Activated CD8-positive, alpha-beta memory T cell treated with anti-CD3 and anti-CD28 coated beads for 36 hours (primary cell): ENCODE measurements at regions not wholly inside any gene's neighbourhood (a gene's known extent, or its start where the extent isn't known, plus 50 kb on each side); places are given as distances from the start of the nearest gene placed in this dataset.

ENCODE experiments used
- CTCF ChIA-PET: fragments of 350-600 bp; sonication (Branson Sonifier 250); formaldehyde crosslinking; loops from one replicate; lab custom pipeline; 2021; ENCODE audit warnings: antibody characterized with exemption; lab: Charles Lee
- POLR2A ChIA-PET: fragments of 350-600 bp; sonication (Branson Sonifier 250); formaldehyde crosslinking; loops from one replicate; lab custom pipeline; 2021; ENCODE audit warnings: antibody characterized with exemption; lab: Charles Lee

- ChIA-PET CTCF (no interaction called here), POLR2A (no interaction called here)
Measured at GRCh38 chr9:89811886-89812450, 207.2 kb downstream of the GADD45G start.

GRCh38 chr9:89812556-89813181 is 207.9 kb downstream of the GADD45G start:
- ChIA-PET POLR2A (no interaction called here), CTCF (no interaction called here)

- ChIA-PET POLR2A (interaction anchor here (0.6 kb wide), 1 partner anchor 158 kb away, joined by 4 read pairs; no protein-coding TSS in a partner anchor), CTCF (no interaction called here)
Measured at GRCh38 chr9:89813482-89813881, 208.7 kb downstream of the GADD45G start.

GRCh38 chr9:89814340-89815040 is 209.7 kb downstream of the GADD45G start:
- ChIA-PET POLR2A (interaction anchor here (0.6 kb wide), 1 partner anchor 159 kb away, joined by 4 read pairs; no protein-coding TSS in a partner anchor), CTCF (no interaction called here)

GRCh38 chr9:89815061-89815902 is 210.5 kb downstream of the GADD45G start:
- CTCF ChIA-PET = no interaction called here
- POLR2A ChIA-PET = no interaction called here

- ChIA-PET CTCF (no interaction called here), POLR2A (no interaction called here)
Measured at GRCh38 chr9:89815903-89816573, 211.2 kb downstream of the GADD45G start.

- ChIA-PET CTCF (no interaction called here), POLR2A (no interaction called here)
Measured at GRCh38 chr9:89817151-89817950, 212.5 kb downstream of the GADD45G start.

GRCh38 chr9:89820337-89820736 is 215.5 kb downstream of the GADD45G start:
- ChIA-PET POLR2A (no interaction called here), CTCF (no interaction called here)

GRCh38 chr9:89821081-89821480 is 216.3 kb downstream of the GADD45G start:
- CTCF ChIA-PET = no interaction called here
- POLR2A ChIA-PET = no interaction called here

GRCh38 chr9:89822996-89823395 is 218.2 kb downstream of the GADD45G start:
- CTCF ChIA-PET = no interaction called here
- POLR2A ChIA-PET = no interaction called here

- ChIA-PET POLR2A (no interaction called here), CTCF (no interaction called here)
Measured at GRCh38 chr9:89825669-89826068, 220.9 kb downstream of the GADD45G start.

- ChIA-PET CTCF (no interaction called here), POLR2A (no interaction called here)
Measured at GRCh38 chr9:89826186-89826585, 221.4 kb downstream of the GADD45G start.

- CTCF ChIA-PET = no interaction called here
- POLR2A ChIA-PET = no interaction called here
Measured at GRCh38 chr9:89829346-89829745, 224.5 kb downstream of the GADD45G start.

- ChIA-PET CTCF (no interaction called here), POLR2A (no interaction called here)
Measured at GRCh38 chr9:89835666-89836065, 230.9 kb downstream of the GADD45G start.

- ChIA-PET CTCF (no interaction called here), POLR2A (interaction anchor here (0.6 kb wide), 1 partner anchor 116 kb away, joined by 3 read pairs; no protein-coding TSS in a partner anchor)
Measured at GRCh38 chr9:89837162-89837933, 232.5 kb downstream of the GADD45G start.

- ChIA-PET CTCF (no interaction called here), POLR2A (interaction anchor here (0.6 kb wide), 1 partner anchor 117 kb away, joined by 3 read pairs; no protein-coding TSS in a partner anchor)
Measured at GRCh38 chr9:89837934-89838310, 233.1 kb downstream of the GADD45G start.

GRCh38 chr9:89838621-89839020 is 233.8 kb downstream of the GADD45G start:
- POLR2A ChIA-PET = no interaction called here
- CTCF ChIA-PET = no interaction called here

- ChIA-PET POLR2A (no interaction called here), CTCF (no interaction called here)
Measured at GRCh38 chr9:89839449-89839848, 234.6 kb downstream of the GADD45G start.
